ENCODE measurements at regions not wholly inside any gene's neighbourhood (a gene's known extent, or its start where the extent isn't known, plus 50 kb on each side); places are given as distances from the start of the nearest gene placed in this dataset.
"Not testable (repeated sequence)": the region's sequence is repeated elsewhere in the genome, so short reads cannot be mapped to it uniquely, and the experiment has no call there.

GRCh38 chr11:33530815-33531214 is 169.8 kb downstream of the C11orf91 start:
- no peak for DNase-seq

- no peak for DNase-seq
Observed at GRCh38 chr11:33529461-33529860, 171.2 kb downstream of the C11orf91 start.

GRCh38 chr11:33527738-33528137 is 172.9 kb downstream of the C11orf91 start:
- DNase-seq = not testable (repeated sequence)

- DNase-seq = no peak
Observed at GRCh38 chr11:33525789-33526188, 174.8 kb downstream of the C11orf91 start.

GRCh38 chr11:33521384-33521783 is 179.2 kb downstream of the C11orf91 start:
- no peak for DNase-seq

GRCh38 chr11:33520112-33520511 is 180.5 kb downstream of the C11orf91 start:
- DNase-seq = no peak

GRCh38 chr11:33515347-33515746 is 185.3 kb downstream of the C11orf91 start:
- DNase-seq = peak in 5 of 56 donors; percentile 17 to 24 (median 18)

- DNase-seq = no peak
Observed at GRCh38 chr11:33514079-33514925, 186.3 kb downstream of the C11orf91 start.

- DNase-seq = no peak
Observed at GRCh38 chr11:33509632-33510031, 191.0 kb downstream of the C11orf91 start.

GRCh38 chr11:33507967-33508366 is 192.7 kb downstream of the C11orf91 start:
- no peak for DNase-seq

- DNase-seq = no peak
Observed at GRCh38 chr11:33507356-33507755, 193.3 kb downstream of the C11orf91 start.

- peak in 1 of 56 donors; percentile 26 for DNase-seq
Observed at GRCh38 chr11:33505093-33505492, 195.5 kb downstream of the C11orf91 start.

GRCh38 chr11:33500861-33501479 is 199.7 kb downstream of the C11orf91 start:
- no peak for DNase-seq

- DNase-seq = no peak
Observed at GRCh38 chr11:33500332-33500731, 200.3 kb downstream of the C11orf91 start.

- no peak for DNase-seq
Observed at GRCh38 chr11:33492596-33492995, 208.0 kb downstream of the C11orf91 start.

GRCh38 chr11:33490842-33491370 is 209.7 kb downstream of the C11orf91 start:
- no peak for DNase-seq

GRCh38 chr11:33488971-33489370 is 211.7 kb downstream of the C11orf91 start:
- DNase-seq = no peak

- no peak for DNase-seq
Observed at GRCh38 chr11:33480626-33481025, 220.0 kb downstream of the C11orf91 start.

GRCh38 chr11:33479231-33479630 is 221.4 kb downstream of the C11orf91 start:
- DNase-seq = no peak

GRCh38 chr11:33478111-33478573 is 221.0 kb downstream of the HIPK3 start:
- peak in 15 of 56 donors; percentile 2 to 60 (median 19) for DNase-seq

GRCh38 chr11:33476945-33477606 is 219.9 kb downstream of the HIPK3 start:
- no peak for DNase-seq

- DNase-seq = peak in 14 of 56 donors; percentile 0 to 62 (median 15)
Observed at GRCh38 chr11:33475993-33476392, 218.8 kb downstream of the HIPK3 start.
